Choroid plexus epithelial cell (primary cell): ENCODE measurements at regions not wholly inside any gene's neighbourhood (a gene's known extent, or its start where the extent isn't known, plus 50 kb on each side); places are given as distances from the start of the nearest gene placed in this dataset.

Experiments
- DNase-seq: peaks from one replicate; pipeline ENCODE4 v3.0.0-alpha.2; 2010; ENCODE audit warnings: low read depth
- H3K4me3 ChIP-seq: 2 replicates; pipeline ENCODE4 v1.5.1; 2011; ENCODE audit warnings: low read depth, mild to moderate bottlenecking, control low read depth, low read length, moderate library complexity
- TF ChIP-seq, protein P1 (sequence below): conservative IDR thresholded peaks from 2 replicates; pipeline ENCODE4 v1.5.1; 2011; ENCODE audit warnings: low read depth, mild to moderate bottlenecking, control low read depth, inconsistent platforms, low read length, moderate library complexity

- H3K4me3 ChIP-seq = no peak overlapping the region
- TF ChIP-seq, protein P1, sequence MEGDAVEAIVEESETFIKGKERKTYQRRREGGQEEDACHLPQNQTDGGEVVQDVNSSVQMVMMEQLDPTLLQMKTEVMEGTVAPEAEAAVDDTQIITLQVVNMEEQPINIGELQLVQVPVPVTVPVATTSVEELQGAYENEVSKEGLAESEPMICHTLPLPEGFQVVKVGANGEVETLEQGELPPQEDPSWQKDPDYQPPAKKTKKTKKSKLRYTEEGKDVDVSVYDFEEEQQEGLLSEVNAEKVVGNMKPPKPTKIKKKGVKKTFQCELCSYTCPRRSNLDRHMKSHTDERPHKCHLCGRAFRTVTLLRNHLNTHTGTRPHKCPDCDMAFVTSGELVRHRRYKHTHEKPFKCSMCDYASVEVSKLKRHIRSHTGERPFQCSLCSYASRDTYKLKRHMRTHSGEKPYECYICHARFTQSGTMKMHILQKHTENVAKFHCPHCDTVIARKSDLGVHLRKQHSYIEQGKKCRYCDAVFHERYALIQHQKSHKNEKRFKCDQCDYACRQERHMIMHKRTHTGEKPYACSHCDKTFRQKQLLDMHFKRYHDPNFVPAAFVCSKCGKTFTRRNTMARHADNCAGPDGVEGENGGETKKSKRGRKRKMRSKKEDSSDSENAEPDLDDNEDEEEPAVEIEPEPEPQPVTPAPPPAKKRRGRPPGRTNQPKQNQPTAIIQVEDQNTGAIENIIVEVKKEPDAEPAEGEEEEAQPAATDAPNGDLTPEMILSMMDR = no peak
- DNase-seq = no peak
These were observed 425.2 kb upstream of the MEX3C start for GRCh38 chr18:51622702-51623101.

DNA sequence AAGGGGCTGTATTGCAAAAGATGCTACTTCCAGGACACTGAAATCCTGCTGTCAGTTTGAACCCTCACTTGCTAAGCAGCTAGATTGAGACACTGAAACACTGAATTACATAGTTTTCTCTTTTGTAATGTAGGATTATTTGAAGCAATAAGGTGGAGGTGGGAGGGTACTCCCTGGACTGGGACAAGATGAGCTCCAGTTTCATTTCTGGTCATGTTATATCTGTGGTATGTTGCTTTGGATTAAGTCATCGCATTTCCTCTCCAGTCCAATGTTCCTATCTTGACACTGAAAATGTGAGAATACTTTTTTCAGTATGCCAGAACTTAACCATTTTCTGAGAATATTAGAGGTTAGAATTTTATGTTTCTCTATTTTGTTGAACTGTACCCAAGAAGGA lies 426.2 kb upstream of the MEX3C start:
- peak; percentile 30 for DNase-seq
- TF ChIP-seq, protein P1 = no peak
- H3K4me3 ChIP-seq = no peak overlapping the region

- TF ChIP-seq, protein P1 = no peak
- H3K4me3 ChIP-seq = no peak overlapping the region
- no peak for DNase-seq
These were observed 433.2 kb upstream of the MEX3C start for GRCh38 chr18:51630706-51631105.

DNA sequence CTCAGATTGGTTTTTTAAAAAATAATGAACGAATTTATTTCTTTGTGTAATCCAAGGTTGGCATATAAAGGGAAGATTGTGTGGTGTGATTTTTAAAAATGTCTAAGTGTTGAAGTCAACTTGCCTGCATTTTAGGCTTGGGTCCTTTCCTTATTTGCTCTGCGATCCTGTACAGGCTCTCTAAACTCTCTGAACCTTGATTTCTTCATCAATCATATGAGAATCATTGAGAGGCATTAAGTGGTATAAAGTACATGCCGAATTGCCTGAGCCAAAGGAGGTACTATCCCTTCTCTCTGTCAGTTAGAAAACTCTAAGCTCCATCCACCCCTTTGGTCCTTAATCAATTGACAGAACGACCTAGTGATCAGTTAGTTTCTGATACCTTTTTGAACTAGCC lies 440.4 kb upstream of the MEX3C start:
- no peak overlapping the region for H3K4me3 ChIP-seq
- TF ChIP-seq, protein P1 = no peak
- no peak for DNase-seq

DNA sequence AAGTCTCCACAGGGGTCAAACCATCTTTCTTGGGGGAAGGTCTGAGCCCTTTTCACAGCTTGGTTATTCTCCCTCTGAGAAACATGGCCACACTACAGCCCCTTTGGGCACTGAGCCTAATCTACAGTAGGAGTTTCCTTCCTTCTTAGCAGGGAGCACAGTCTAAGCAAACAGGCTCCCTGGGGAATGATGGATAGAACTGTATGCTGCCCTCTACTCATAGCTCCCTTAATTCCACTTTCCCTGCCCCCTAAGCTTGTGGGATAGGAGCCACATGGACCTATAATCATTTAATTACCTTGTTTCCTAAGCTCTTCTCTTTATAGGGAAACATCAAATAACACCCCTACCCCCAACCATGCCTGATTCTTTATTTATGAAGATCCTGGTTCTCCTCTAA lies 442.1 kb upstream of the MEX3C start:
- TF ChIP-seq, protein P1 = no peak
- no peak for DNase-seq
- H3K4me3 ChIP-seq = no peak overlapping the region

GRCh38 chr18:51643483-51643882 lies 446.0 kb upstream of the MEX3C start:
- H3K4me3 ChIP-seq = no peak overlapping the region
- DNase-seq = no peak
- TF ChIP-seq, protein P1 = no peak

DNA sequence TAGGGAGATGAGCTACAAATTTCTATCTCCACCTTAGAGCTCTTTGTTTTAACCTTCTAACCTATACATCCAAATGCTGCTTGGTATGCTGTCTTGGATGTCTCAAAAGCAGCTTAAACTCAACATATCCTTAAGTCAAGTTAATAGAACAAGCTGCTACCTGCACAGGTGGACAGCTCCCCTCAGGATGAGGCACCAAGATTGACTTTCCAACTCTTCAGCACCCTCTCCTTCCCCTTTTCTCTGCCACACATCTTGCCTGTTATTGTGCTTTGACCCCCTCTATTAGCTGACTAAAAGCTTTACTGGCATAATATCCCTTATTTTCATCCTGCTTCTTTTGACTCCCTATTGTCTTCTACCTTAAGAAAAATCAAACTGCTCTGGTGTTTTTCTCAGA lies 448.1 kb upstream of the MEX3C start:
- no peak for DNase-seq
- no peak overlapping the region for H3K4me3 ChIP-seq
- TF ChIP-seq, protein P1 = no peak
